T-cell (primary cell): ENCODE measurements at regions not wholly inside any gene's neighbourhood (a gene's known extent, or its start where the extent isn't known, plus 50 kb on each side); places are given as distances from the start of the nearest gene placed in this dataset.

Source experiments
- ATAC-seq, 4 experiments: fragments of 200-7000 bp in 3 of 4; fragments of 150-1000 bp in 1 of 4; cut with Tn5 transposase; replicated peaks in 1 of 4; 1 replicate in 3 of 4; 2 replicates in 1 of 4; pipeline ENCODE4 v1.10.0; 2021; ENCODE audit warnings: moderate library complexity in 3 of 4, mild to moderate bottlenecking in 2 of 4, moderate number of reproducible peaks in 1 of 4
- CTCF ChIA-PET, 2 donors: fragments of 300-600 bp; sonication (Branson Sonifier 250); formaldehyde crosslinking; loops; one replicate each; lab custom pipeline; 2022; ENCODE audit warnings: antibody characterized with exemption in 2 of 2; lab: Charles Lee
- POLR2A ChIA-PET, 2 donors: fragments of 300-600 bp; sonication (Branson Sonifier 250); formaldehyde crosslinking; loops; one replicate each; lab custom pipeline; 2022; ENCODE audit warnings: antibody characterized with exemption in 2 of 2; lab: Charles Lee
- DNase-seq, 35 experiments: peaks; one replicate each; pipeline versions ENCODE4 v3.0.0 to v3.0.0-alpha.2; 2013 to 2023
- H3K27ac ChIP-seq: one replicate; pipeline ENCODE4 v1.5.1; 2013; ENCODE audit warnings: low read length
- H3K27me3 ChIP-seq, 2 experiments: replicated peaks in 1 of 2; 1 replicate in 1 of 2; 2 replicates in 1 of 2; pipeline versions ENCODE4 v1.6.1 to v1.7.0; 2013; ENCODE audit warnings: low read length in 1 of 2, mixed read lengths in 1 of 2; ENCODE audit not compliant: control insufficient read depth in 2 of 2, insufficient read depth in 2 of 2; ENCODE audit errors: extremely low read depth in 1 of 2
- H3K36me3 ChIP-seq, 2 donors: 1 replicate in 1 of 2; 2 replicates in 1 of 2; pipeline versions ENCODE4 v1.6.1 to v1.7.0; 2013; ENCODE audit warnings: low read length in 1 of 2; ENCODE audit not compliant: control insufficient read depth in 2 of 2, insufficient read depth in 1 of 2; ENCODE audit errors: extremely low read depth in 1 of 2
- H3K4me1 ChIP-seq, 2 experiments: 1 replicate in 1 of 2; 2 replicates in 1 of 2; pipeline versions ENCODE4 v1.6.1 to v1.7.0; 2013; ENCODE audit warnings: low read length in 2 of 2, mixed read lengths in 1 of 2; ENCODE audit not compliant: insufficient read depth in 2 of 2, control insufficient read depth in 1 of 2; ENCODE audit errors: extremely low read depth in 1 of 2
- H3K4me3 ChIP-seq, 2 donors: 1 replicate in 1 of 2; 2 replicates in 1 of 2; pipeline versions ENCODE4 v1.5.1 to v1.7.0; 2013; ENCODE audit warnings: mild to moderate bottlenecking in 2 of 2, low read length in 1 of 2, moderate library complexity in 1 of 2; ENCODE audit not compliant: control insufficient read depth in 1 of 2; ENCODE audit errors: extremely low read depth in 1 of 2
- H3K9me3 ChIP-seq: 2 replicates; pipeline ENCODE4 v1.7.0; 2013
- H3K27ac Mint-ChIP-seq, 2 donors: one replicate each; pipeline ENCODE4 v1.8.0; 2020 to 2021; ENCODE audit warnings: mild to moderate bottlenecking in 2 of 2, mixed read lengths in 2 of 2
- H3K27me3 Mint-ChIP-seq, 2 donors: one replicate each; pipeline ENCODE4 v1.8.0; 2021 to 2022; ENCODE audit warnings: mixed read lengths in 2 of 2
- H3K36me3 Mint-ChIP-seq: one replicate; pipeline ENCODE4 v1.8.0; 2021; ENCODE audit warnings: mixed read lengths
- H3K4me1 Mint-ChIP-seq, 3 donors: one replicate each; pipeline ENCODE4 v1.8.0; 2020 to 2022; ENCODE audit warnings: mixed read lengths in 3 of 3, mild to moderate bottlenecking in 1 of 3
- H3K4me3 Mint-ChIP-seq, 3 donors: one replicate each; pipeline ENCODE4 v1.8.0; 2020 to 2022; ENCODE audit warnings: mild to moderate bottlenecking in 3 of 3, mixed read lengths in 3 of 3, moderate library complexity in 3 of 3
- H3K9me3 Mint-ChIP-seq, 3 donors: one replicate each; pipeline ENCODE4 v1.8.0; 2020 to 2022; ENCODE audit warnings: mixed read lengths in 3 of 3
- WGBS: methylation state at CpG from one replicate; pipeline ENCODE4 v1.1.5; 2013; ENCODE audit warnings: missing lambda C conversion rate; ENCODE audit not compliant: insufficient coverage; 5-methylcytosine and 5-hydroxymethylcytosine counted together

DNA sequence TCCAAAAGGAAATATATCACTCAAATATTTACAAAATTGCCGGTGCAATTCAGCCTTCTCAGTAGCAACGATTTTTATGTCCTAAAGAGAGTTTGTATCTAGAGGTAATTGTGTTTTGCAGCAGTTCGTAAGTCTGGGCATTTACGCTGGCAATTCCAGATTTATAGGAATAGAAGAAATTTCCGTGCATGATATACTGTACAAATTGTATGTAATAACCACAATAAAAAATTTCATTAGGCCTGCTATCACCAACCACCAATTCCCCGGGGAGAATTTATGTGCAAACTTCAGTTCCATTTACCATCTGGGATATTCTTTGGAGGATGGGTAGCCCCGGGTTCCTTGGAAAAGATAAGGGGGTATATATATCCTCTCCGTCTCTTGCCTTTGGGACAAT, 401.5 kb downstream of the TMEM114 start:
- peaks cover 9 to 26% (median 17%) of the 10 kb centered on the region in 3 donors for H3K9me3 Mint-ChIP-seq

DNA sequence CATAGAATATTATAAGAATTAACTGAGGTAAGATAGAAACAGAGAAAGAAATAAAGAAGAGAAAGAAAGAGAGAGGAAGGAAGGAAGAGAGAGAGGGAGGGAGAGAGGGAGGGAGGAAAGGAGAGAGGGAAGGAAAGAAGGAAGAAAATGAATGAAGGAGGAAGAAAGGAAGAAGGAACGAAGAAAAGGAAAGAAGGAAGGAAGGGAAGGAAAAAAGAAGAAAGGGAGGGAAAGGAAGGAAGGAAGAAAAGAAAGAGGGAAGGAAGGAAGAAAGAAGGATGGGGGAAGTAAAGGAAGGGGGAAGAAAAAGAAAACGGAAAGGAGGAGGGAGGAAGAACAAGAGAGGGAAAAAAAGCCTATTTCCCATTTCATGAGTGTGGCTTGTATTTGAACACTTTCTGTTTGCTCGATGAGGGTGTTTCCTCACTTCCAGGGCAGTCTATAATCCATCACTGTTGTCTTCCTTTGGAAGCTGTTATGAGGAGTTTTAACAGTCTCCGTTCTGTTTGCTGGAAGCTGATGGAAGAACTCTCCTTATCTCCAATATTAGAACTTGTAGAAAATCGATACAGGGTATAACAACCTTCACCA, 402.4 kb downstream of the TMEM114 start:
- no peak for ATAC-seq
- peaks cover 17 to 31% (median 18%) of the 10 kb centered on the region in 3 donors for H3K9me3 Mint-ChIP-seq
- H3K27me3 ChIP-seq, result no peaks in the 10 kb centered on the region
- 67% methylated on average over 1 of the region's 5 CpGs for WGBS
- ChIA-PET POLR2A (no interaction called here), CTCF (no interaction called here)
- H3K4me1 ChIP-seq, result no peaks in the 10 kb centered on the region
- no peaks in the 10 kb centered on the region for H3K27me3 Mint-ChIP-seq
- no peak overlapping the region for H3K4me3 ChIP-seq
- H3K4me1 Mint-ChIP-seq, result no peaks in the 10 kb centered on the region
- H3K36me3 Mint-ChIP-seq, result no peaks in the 10 kb centered on the region
- H3K4me3 Mint-ChIP-seq, result no peak overlapping the region
- no peaks in the 10 kb centered on the region for H3K36me3 ChIP-seq
- H3K9me3 ChIP-seq, result no peaks in the 10 kb centered on the region
- no peak overlapping the region for H3K27ac Mint-ChIP-seq
- H3K27ac ChIP-seq, result no peak overlapping the region
- no peak for DNase-seq

More for the DNA sequence above, 401.5 kb downstream of the TMEM114 start:
- H3K9me3 ChIP-seq, result no peaks in the 10 kb centered on the region
- no peaks in the 10 kb centered on the region for H3K36me3 ChIP-seq
- ChIA-PET CTCF (no interaction called here), POLR2A (no interaction called here)
- no peaks in the 10 kb centered on the region for H3K27me3 Mint-ChIP-seq
- H3K27ac ChIP-seq, result no peak overlapping the region
- H3K4me3 ChIP-seq, result no peak overlapping the region
- ATAC-seq, result no peak
- no CpG with 5 or more reads among the region's 8 CpGs for WGBS
- no peaks in the 10 kb centered on the region for H3K4me1 ChIP-seq
- H3K27me3 ChIP-seq, result no peaks in the 10 kb centered on the region
- no peaks in the 10 kb centered on the region for H3K4me1 Mint-ChIP-seq
- no peak overlapping the region for H3K4me3 Mint-ChIP-seq
- no peak overlapping the region for H3K27ac Mint-ChIP-seq
- no peak for DNase-seq
- H3K36me3 Mint-ChIP-seq, result no peaks in the 10 kb centered on the region

DNA sequence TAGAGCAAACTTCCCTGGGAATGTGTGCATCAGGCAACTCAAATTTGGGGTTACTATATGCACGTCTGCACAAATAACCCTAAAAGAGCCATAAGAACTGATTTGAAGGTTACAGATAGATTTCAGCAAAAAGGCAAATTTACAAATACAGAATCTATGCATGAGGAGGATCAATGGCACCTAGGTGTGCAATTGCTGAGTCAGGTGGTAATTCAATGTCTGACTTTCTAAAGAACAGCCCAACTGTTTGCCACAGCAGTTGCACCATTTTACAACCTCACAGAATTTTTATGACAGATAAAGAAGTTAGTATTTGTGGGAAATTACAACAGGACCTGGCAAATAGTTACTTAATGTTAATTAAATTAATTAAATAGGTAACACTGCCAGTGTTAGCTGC, 405.5 kb downstream of the TMEM114 start:
- ATAC-seq (no peak), DNase-seq (no peak)
- ChIA-PET POLR2A (no interaction called here), CTCF (interaction anchor here in 1 of 2 donors (0.5 kb wide), 1 partner anchor 13 kb away, joined by 3 read pairs; no protein-coding TSS in a partner anchor)
- Mint-ChIP-seq H3K27ac (no peak overlapping the region), H3K27me3 (no peaks in the 10 kb centered on the region), H3K4me1 (no peaks in the 10 kb centered on the region), H3K9me3 (peaks cover 12 to 21% (median 13%) of the 10 kb centered on the region in 3 donors), H3K36me3 (no peaks in the 10 kb centered on the region), H3K4me3 (no peak overlapping the region)
- Histone ChIP-seq H3K27me3 (no peaks in the 10 kb centered on the region), H3K9me3 (no peaks in the 10 kb centered on the region), H3K4me1 (no peaks in the 10 kb centered on the region), H3K4me3 (no peak overlapping the region), H3K27ac (no peak overlapping the region), H3K36me3 (no peaks in the 10 kb centered on the region)
- no CpG with 5 or more reads among the region's 1 CpG for WGBS

DNA sequence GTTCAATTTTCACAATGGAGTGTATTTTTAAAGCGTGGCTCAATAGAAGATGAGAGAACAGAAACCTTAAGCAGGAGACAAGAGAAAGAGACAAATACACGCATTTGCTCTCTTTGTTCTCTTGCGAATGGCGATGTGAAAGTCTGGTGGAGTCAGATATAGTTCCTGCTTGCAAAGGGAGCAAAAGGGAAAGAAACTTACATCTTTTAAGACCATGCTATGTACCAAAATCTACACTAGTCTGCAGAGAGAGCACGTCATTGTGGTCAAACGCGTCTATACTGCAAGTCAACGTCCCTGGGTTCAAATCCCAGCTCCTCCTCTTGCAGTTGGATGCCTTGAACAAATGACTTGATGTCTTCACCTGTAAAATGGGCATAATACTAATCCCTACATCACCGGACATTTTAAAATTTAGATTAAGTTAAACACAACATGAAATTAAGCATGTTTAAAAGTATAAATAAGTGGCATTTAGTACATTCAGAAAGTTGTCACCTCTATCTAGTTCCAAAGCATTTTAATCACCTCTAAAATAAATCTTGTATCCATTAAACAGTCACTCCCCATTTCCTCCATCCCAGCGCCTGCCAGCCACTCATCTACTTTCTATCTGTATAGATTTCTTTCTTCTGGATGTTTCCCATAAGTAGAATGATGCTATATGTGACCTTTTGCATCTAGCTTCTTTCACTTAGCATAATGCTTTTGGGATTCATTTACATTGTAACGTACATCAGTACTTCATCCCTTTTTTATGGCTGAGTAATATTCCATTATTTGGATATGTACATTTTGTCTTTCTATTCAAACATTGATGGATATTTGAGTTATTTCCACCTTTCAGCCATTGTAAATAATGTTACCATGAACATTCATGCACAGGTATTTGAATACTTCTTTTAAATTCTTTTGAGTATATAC, 406.9 kb downstream of the TMEM114 start:
- Histone ChIP-seq H3K4me3 (no peak overlapping the region), H3K4me1 (no peaks in the 10 kb centered on the region), H3K36me3 (no peaks in the 10 kb centered on the region), H3K27ac (no peak overlapping the region), H3K9me3 (no peaks in the 10 kb centered on the region), H3K27me3 (no peaks in the 10 kb centered on the region)
- DNase-seq, result no peak
- Mint-ChIP-seq H3K4me3 (no peak overlapping the region), H3K4me1 (no peaks in the 10 kb centered on the region), H3K36me3 (no peaks in the 10 kb centered on the region), H3K9me3 (peaks cover 8 to 17% (median 14%) of the 10 kb centered on the region in 3 donors), H3K27me3 (no peaks in the 10 kb centered on the region), H3K27ac (no peak overlapping the region)
- POLR2A ChIA-PET, result interaction anchor here in 1 of 2 donors (0.6 kb wide), 1 partner anchor 9 kb away, joined by 3 read pairs; no protein-coding TSS in a partner anchor
- WGBS, result 20% methylated on average over 3 of the region's 11 CpGs
- ATAC-seq, result no peak
- CTCF ChIA-PET, result no interaction called here

DNA sequence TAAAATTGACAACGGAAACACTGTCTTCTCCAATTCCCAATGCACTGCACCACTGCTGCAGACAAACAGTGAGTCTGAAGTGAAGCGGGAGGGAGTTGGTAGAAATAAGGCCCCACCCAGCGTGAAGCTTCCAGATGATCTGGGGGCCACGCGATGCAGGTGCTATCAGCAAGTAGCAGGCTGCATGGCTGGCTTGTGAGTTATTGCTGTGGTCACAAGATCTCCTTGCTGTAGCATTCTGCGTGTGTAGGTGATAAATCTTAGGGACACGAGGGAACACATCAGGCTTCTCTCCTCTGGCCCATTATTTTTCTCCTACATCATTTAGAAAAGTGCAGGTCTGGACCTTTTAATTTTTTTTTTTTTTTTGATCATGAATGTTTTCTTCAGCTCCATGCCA, 407.6 kb downstream of the TMEM114 start:
- ATAC-seq (no peak), DNase-seq (no peak)
- no peaks in the 10 kb centered on the region for H3K27me3 ChIP-seq
- Mint-ChIP-seq H3K9me3 (peaks cover 8 to 17% (median 17%) of the 10 kb centered on the region in 3 donors), H3K27me3 (no peaks in the 10 kb centered on the region), H3K4me3 (no peak overlapping the region), H3K27ac (no peak overlapping the region), H3K36me3 (no peaks in the 10 kb centered on the region), H3K4me1 (no peaks in the 10 kb centered on the region)
- ChIA-PET CTCF (no interaction called here), POLR2A (interaction anchor here in 1 of 2 donors (0.6 kb wide), 1 partner anchor 8 kb away, joined by 3 read pairs; no protein-coding TSS in a partner anchor)
- WGBS, result 9% methylated on average over 3 of the region's 7 CpGs
- no peaks in the 10 kb centered on the region for H3K36me3 ChIP-seq
- no peak overlapping the region for H3K27ac ChIP-seq
- no peaks in the 10 kb centered on the region for H3K4me1 ChIP-seq
- H3K4me3 ChIP-seq, result no peak overlapping the region
- no peaks in the 10 kb centered on the region for H3K9me3 ChIP-seq

DNA sequence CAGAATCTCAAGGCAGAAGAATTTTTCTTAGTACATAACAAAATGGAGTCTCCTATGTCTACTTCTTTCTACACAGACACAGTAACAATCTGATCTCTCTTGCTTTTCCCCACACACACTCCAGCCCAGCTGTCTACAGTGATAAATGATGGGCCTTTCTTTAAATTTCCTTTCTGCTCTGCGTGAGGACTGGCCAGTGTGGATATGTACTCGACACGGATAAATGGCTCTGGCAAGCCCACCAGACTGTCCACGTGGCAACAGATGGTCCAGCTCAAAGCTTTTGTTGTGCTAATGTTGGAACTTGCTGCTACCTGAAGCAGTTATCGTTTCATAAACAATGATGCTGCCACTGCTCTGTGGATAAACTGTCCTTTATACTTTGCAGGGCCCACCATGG, 410.7 kb downstream of the TMEM114 start:
- Histone ChIP-seq H3K27ac (no peak overlapping the region), H3K4me3 (no peak overlapping the region), H3K4me1 (no peaks in the 10 kb centered on the region), H3K36me3 (no peaks in the 10 kb centered on the region), H3K27me3 (no peaks in the 10 kb centered on the region), H3K9me3 (no peaks in the 10 kb centered on the region)
- H3K4me1 Mint-ChIP-seq, result no peaks in the 10 kb centered on the region
- CTCF ChIA-PET, result no interaction called here
- DNase-seq (no peak), ATAC-seq (no peak)
- H3K27ac Mint-ChIP-seq, result no peak overlapping the region
- WGBS, result 33% methylated on average over 3 of the region's 5 CpGs
- peaks cover 7 to 14% (median 13%) of the 10 kb centered on the region in 3 donors for H3K9me3 Mint-ChIP-seq
- H3K4me3 Mint-ChIP-seq, result no peak overlapping the region
- H3K36me3 Mint-ChIP-seq, result no peaks in the 10 kb centered on the region
- POLR2A ChIA-PET, result no interaction called here
- no peaks in the 10 kb centered on the region for H3K27me3 Mint-ChIP-seq
